ENCODE measurements at regions not wholly inside any gene's neighbourhood (a gene's known extent, or its start where the extent isn't known, plus 50 kb on each side); places are given as distances from the start of the nearest gene placed in this dataset.
A peak's percentile ranks its signal among the peaks of the same experiment; 100 is the strongest.

- no peaks in the 10 kb centered on the region for H3K27me3 ChIP-seq (ENCODE audit: control insufficient read depth in 1 of 2, insufficient read depth in 2 of 2, low read length in 2 of 2)
- POLR2A ChIA-PET: no interaction called here
- in situ Hi-C loops (cut with HindIII; ENCODE audit: extremely low pct_ligation_motif_present, low pct_unique_long_range_greater_than_20kb) (no loop called here), intact Hi-C loops (cut with micrococcal nuclease; ENCODE audit: unreplicated experiment) (no loop called here)
- H3K4me3 ChIP-seq (replicated peaks in 1 of 3; ENCODE audit: insufficient read depth in 1 of 3, low read depth in 2 of 3, low read length in 3 of 3): no peak overlapping the region
- no peak overlapping the region for H3K9ac ChIP-seq (ENCODE audit: insufficient read depth, low read depth, low read length)
- no peak overlapping the region for H3K4me2 ChIP-seq (ENCODE audit: low read depth, low read length)
- no peak for FAIRE-seq
- H2AFZ ChIP-seq (ENCODE audit: low read length): no peak overlapping the region
- no peaks in the 10 kb centered on the region for H3K79me2 ChIP-seq (ENCODE audit: insufficient read depth, low read length)
- WGBS (ENCODE audit: low lambda C conversion rate): 4% methylated on average over 2 of the region's 2 CpGs
- TF ChIP-seq NR2F1 (CRISPR knock-in tag; IDR thresholded peaks at IDR 0.05) (no peak), ZNF773 (CRISPR knock-in tag; IDR thresholded peaks at IDR 0.05; ENCODE audit: borderline replicate concordance) (no peak), ZNF746 (CRISPR knock-in tag; IDR thresholded peaks at IDR 0.05) (no peak), CREB1 (IDR thresholded peaks at IDR 0.05) (peak; percentile 80), CREB1 (CRISPR knock-in tag; IDR thresholded peaks at IDR 0.05) (no peak), POGZ (CRISPR knock-in tag; IDR thresholded peaks at IDR 0.05) (no peak), ZC3H4 (CRISPR knock-in tag; IDR thresholded peaks at IDR 0.05; ENCODE audit: borderline replicate concordance) (no peak), FOXP1 (IDR thresholded peaks at IDR 0.05) (no peak), FOXP1 (CRISPR knock-in tag; IDR thresholded peaks at IDR 0.05) (no peak), LCORL (IDR thresholded peaks at IDR 0.05) (no peak), LCORL (CRISPR knock-in tag; IDR thresholded peaks at IDR 0.05) (no peak), HMGA1 (CRISPR knock-in tag; conservative IDR thresholded peaks at IDR 0.05) (no peak), ATF3 (CRISPR knock-in tag; IDR thresholded peaks at IDR 0.05) (no peak), PCBP2 (optimal IDR thresholded peaks at IDR 0.05; ENCODE audit: low read depth, low read length, poor library complexity, severe bottlenecking) (no peak), ZFP37 (CRISPR knock-in tag; IDR thresholded peaks at IDR 0.05; ENCODE audit: borderline replicate concordance) (no peak), NR3C1 (CRISPR knock-in tag; IDR thresholded peaks at IDR 0.05) (no peak), ATF7 (IDR thresholded peaks at IDR 0.05) (peak; percentile 63), ATF7 (CRISPR knock-in tag; IDR thresholded peaks at IDR 0.05) (no peak), CEBPG (CRISPR knock-in tag; IDR thresholded peaks at IDR 0.05) (no peak), DDIT3 (CRISPR knock-in tag; IDR thresholded peaks at IDR 0.05) (no peak), NFIC (IDR thresholded peaks at IDR 0.05; ENCODE audit: low read length) (no peak), DMAP1 (CRISPR knock-in tag; IDR thresholded peaks at IDR 0.05) (no peak)
- no peaks in the 10 kb centered on the region for H4K20me1 ChIP-seq (ENCODE audit: insufficient read depth, low read length)
- no peak overlapping the region for H3K27ac ChIP-seq (ENCODE audit: extremely low read length, insufficient read depth, low read length)
- no peak for DNase-seq (ENCODE audit: low spot score)
- no peaks in the 10 kb centered on the region for H3K36me3 ChIP-seq (replicated peaks in 1 of 2; ENCODE audit: control insufficient read depth in 1 of 2, insufficient read depth in 2 of 2, low read length in 2 of 2)
- H3K9me3 ChIP-seq (ENCODE audit: low read length): no peaks in the 10 kb centered on the region
- BruUV-seq (replicated peaks): no TSS peak
- CTCF ChIA-PET (ENCODE audit: low intra/inter-chr PET ratio, low total read pairs): no interaction called here
- H3K4me1 ChIP-seq (ENCODE audit: insufficient read depth, low read length): no peaks in the 10 kb centered on the region
- ATAC-seq: no peak
These were observed 1667.4 kb upstream of the SLC39A10 start for GRCh38 chr2:193989645-193990044.
